NCI-H2227 treated with DMSO at 0.1 percent for 48 hours (cell line): ENCODE measurements at regions not wholly inside any gene's neighbourhood (a gene's known extent, or its start where the extent isn't known, plus 50 kb on each side); places are given as distances from the start of the nearest gene placed in this dataset.
"Not testable (repeated sequence)": the region's sequence is repeated elsewhere in the genome, so short reads cannot be mapped to it uniquely, and the experiment has no call there.

Experiments used
- DNase-seq: peaks from one replicate; lab custom pipeline; 2025; lab: John Stamatoyannopoulos, UW

DNA sequence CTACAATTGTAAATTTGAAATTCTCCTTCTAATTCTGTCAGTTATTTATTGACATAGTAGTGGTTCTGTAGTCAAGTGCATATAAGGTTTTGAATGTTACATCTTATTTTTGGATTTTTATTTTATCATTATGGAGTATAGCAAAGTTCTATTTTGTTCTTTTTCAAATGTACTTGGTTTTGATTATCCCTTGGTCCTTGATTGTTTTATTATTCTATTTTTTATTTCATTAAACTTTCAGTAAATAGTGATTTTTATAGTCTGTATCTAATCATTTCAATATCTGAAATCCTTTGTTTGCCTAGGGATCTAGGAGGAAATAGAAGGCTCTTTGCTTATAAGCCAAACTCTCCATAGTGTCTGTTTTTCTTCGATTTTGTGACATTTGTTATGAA lies 87.8 kb downstream of the HFE start:
- DNase-seq = no peak

GRCh38 chr6:26175428-26176181 lies 88.4 kb downstream of the HFE start:
- DNase-seq = no peak

DNA sequence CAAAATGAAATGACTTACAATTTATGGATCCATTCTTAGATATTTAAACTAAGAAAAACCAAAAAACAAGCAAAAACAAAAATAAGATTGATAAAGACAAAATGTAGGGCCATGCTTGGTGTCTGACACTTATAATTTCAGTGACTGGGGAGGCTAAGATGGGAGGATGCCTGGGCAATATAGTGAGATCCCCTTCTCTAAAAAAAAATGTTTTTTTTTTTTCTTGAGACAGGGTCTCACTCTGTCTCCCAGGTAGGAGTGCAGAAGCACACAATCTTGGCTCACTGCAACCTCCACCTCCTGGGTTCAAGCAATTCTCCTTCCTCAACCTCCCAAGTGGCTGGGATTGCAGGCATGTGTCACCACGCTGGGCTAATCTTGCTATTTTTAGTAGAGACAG lies 92.4 kb downstream of the HFE start:
- no peak for DNase-seq

- DNase-seq = no peak
These were observed 93.1 kb downstream of the HFE start for GRCh38 chr6:26180346-26180745.

DNA sequence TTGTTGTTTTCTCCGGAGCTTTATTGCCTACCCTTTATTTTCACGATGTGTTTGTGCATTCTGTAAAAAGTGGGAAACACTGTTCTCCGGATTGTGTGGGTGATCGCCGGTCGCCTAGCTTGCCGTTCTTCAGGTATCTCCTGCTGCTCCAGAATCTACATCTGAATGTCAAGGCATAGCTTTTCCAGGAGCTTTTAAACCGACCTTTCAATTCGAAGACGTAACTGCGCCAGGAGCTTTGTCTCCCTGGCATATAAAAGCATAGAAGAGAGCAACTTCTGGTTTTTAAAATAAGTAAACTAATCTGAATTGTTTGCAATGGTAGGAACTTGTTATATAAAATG lies 96.0 kb downstream of the HFE start:
- no peak for DNase-seq

GRCh38 chr6:26183581-26184366 lies 96.5 kb downstream of the HFE start:
- DNase-seq = peak; percentile 95

GRCh38 chr6:26184367-26184891 lies 97.2 kb downstream of the HFE start:
- DNase-seq = no peak

GRCh38 chr6:26185004-26185403 lies 97.8 kb downstream of the HFE start:
- no peak for DNase-seq

- no peak for DNase-seq
These were observed 98.6 kb downstream of the HFE start for GRCh38 chr6:26185802-26186201.

GRCh38 chr6:26186652-26187051 lies 99.4 kb downstream of the HFE start:
- DNase-seq = no peak

DNA sequence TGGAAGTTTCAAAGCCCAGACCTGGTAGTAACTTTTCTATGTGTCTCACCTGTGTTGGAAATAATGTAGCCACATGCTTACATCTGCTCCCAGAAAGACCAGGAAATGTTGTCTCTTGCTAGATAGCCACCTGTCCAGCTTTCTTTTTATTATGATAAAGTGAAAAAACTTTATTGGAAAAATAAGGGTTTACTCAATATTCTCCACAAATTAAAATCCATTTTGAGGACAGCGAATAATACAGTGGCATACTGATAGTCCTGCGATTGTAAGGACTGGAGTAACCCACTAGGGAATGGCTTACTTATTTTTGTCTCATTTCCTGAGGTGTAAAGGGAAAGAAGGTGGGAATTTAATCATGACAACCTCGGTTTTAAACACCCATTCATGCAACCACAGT lies 100.1 kb downstream of the HFE start:
- DNase-seq = no peak

DNA sequence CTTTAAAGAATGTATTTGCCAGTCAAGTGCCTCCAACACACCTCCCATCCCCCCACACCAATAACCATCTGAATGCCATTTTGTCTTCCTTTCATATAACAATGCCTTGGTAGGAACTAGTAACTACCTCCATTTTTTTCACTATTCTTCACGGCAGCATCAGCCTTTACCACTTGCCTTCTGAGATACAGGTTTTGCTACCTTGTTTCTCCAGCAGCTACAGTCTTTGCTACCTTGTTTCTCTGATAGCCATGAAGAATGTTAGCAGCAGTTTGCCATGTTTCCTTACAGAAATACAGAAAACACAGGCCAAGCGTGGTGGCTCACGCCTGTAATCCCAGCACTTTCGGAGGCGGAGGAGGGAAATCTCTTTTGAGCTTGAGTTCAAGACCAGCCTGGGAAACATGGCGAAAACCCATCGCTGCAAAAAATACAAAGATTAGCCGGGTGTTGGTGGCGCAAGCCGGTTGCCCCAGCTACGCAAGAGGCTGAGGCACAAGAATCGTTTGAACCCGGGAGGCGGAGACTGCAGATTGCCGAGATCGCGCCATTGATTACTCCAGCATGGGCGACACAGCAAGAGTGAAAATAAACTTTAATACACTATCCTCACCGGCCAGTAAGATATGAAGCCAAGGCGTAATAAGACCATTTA lies 100.9 kb downstream of the HFE start:
- DNase-seq = peak; percentile 87

- not testable (repeated sequence) for DNase-seq
These were observed 104.3 kb downstream of the HFE start for GRCh38 chr6:26191512-26191911.

GRCh38 chr6:26193467-26194328 lies 106.5 kb downstream of the HFE start:
- no peak for DNase-seq

- no peak for DNase-seq
These were observed 107.1 kb downstream of the HFE start for GRCh38 chr6:26194329-26194701.

- DNase-seq = no peak
These were observed 107.7 kb downstream of the HFE start for GRCh38 chr6:26194816-26195375.

DNA sequence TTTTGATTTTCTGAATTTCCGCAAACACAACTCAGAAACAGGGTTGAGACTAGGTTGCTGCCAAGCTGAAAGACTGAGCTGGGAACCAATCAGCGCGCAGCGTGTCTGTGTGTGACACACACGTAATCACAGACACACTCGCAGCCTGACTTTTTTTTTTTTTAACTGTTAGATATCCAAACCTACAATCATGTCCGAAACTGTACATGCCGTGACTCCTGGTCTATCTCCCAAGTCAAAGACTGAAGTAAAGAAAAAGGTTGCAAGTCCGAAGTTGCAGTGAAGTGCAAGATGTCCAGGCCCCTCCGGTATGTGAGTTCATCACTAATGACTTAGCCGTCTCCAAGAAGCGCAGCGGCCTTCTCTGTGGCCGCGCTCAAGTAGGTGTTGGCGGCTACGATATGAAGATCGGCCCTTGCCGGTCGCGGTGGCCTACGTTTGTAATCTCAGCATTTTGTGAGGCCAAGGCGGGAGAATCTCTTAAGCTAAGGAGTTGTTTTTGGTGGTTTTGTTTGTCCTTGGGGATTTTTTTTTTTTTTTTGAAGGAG lies 108.2 kb downstream of the HFE start:
- DNase-seq = peak; percentile 87

DNA sequence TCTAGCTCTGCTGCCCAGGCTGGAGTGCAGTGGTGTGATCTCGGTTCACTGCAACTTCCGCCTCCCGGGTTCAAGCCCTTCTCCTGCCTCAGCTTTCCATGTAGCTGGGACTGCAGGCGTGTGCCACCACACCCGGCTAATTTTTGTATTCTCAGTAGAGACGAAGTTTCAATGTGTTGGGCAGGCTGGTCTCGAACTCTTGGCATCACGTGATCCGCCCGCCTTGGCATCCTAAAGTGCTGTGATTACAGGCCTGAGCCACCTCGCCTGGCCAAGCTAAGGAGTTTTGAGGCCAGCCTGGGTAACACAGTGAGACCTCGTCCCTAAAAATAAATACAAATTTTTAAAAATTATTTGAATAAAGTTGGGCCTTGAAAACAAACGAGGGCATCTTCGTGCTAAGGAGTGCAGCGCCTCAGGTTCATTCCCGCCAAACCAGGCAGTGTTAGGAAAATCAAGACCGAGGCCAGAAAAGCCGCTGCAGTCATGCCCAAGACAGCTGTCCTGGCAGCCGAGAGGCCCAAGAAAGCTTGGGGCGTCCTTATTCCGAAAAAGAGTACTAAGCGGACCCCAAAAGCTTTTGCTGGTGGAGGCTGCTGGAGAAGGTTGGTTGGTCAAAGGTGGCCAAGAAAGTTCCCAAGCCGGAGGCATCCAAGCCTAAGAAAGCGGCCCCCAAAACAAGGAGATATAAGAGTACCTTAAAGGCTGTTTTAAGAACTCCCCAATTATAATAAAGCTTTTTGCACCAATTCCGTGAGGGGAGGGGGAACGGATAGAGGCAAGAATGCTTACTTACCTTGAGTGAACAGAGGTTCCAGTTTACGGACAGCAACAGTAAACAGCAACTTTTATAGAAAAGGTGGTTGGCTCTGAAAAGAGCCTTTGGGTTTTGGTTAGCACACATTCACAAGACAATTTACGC lies 109.0 kb downstream of the HFE start:
- no peak for DNase-seq

DNA sequence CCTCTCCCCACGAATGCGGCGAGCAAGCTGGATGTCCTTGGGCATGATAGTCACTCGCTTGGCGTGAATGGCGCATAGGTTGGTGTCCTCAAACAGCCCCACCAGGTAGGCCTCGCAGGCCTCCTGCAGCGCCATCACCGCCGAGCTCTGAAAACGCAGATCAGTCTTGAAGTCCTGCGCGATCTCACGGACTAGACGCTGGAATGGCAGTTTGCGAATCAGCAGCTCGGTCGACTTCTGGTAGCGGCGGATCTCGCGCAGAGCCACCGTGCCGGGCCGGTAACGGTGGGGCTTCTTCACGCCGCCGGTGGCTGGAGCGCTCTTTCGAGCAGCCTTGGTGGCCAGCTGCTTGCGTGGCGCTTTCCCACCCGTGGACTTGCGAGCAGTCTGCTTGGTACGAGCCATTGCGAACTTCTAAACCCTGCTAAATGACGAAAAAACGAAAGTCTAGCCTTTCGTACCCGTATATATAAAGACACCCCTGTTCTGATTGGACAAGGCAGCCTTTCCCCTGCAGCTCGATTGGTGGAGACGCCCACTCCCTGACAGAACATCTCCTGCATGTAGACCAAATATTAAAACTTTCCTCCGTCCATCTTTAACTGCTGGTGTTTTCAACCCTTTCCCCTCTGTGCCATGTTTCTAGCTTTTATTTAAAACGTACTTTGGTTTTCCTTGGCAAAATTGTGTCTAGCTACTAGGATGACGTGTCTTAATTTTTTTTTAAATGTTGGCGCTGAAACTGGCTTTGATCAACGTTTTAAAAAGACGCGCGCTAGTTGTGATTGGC lies 109.8 kb downstream of the HFE start:
- DNase-seq = peak; percentile 93

DNA sequence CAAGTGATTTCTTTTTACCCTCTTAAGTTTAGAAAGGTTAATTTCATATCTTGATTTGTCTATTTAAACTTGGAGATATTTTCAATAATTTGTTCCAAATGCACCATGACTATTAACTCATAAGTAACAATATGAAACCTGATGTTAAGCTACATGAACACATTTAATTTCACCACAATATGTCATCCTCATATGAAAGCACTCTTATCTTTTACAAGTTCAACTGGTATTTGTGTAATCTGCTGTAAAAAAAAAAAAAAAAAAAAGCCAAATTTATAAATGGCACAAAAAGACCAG lies 110.4 kb downstream of the HFE start:
- no peak for DNase-seq
